Dendritic cell treated with granulocyte-macrophage colony-stimulating factor and Interleukin-4, amounts not matched to agents 40 ng/mL and 50 ng/mL, for 4 days (primary cell): ENCODE measurements at regions not wholly inside any gene's neighbourhood (a gene's known extent, or its start where the extent isn't known, plus 50 kb on each side); places are given as distances from the start of the nearest gene placed in this dataset.

ENCODE experiments used
- H3K27ac Mint-ChIP-seq: one replicate; pipeline ENCODE4 v1.8.0; 2022; ENCODE audit warnings: mild to moderate bottlenecking, mixed read lengths
- H3K27me3 Mint-ChIP-seq: one replicate; pipeline ENCODE4 v1.8.0; 2022; ENCODE audit warnings: mild to moderate bottlenecking, mixed read lengths
- H3K36me3 Mint-ChIP-seq: one replicate; pipeline ENCODE4 v1.8.0; 2022; ENCODE audit warnings: low read depth, mixed read lengths
- H3K4me1 Mint-ChIP-seq: one replicate; pipeline ENCODE4 v1.8.0; 2022; ENCODE audit warnings: low read depth, mixed read lengths
- H3K4me3 Mint-ChIP-seq: one replicate; pipeline ENCODE4 v1.8.0; 2022; ENCODE audit warnings: mild to moderate bottlenecking, moderate library complexity, mixed read lengths
- H3K9me3 Mint-ChIP-seq: one replicate; pipeline ENCODE4 v1.8.0; 2022; ENCODE audit warnings: mixed read lengths
- intact Hi-C: fragments of 100-400 bp; cut with micrococcal nuclease; formaldehyde crosslinking; loops from one replicate; pipeline ENCODE4 v1.15.0; 2022

DNA sequence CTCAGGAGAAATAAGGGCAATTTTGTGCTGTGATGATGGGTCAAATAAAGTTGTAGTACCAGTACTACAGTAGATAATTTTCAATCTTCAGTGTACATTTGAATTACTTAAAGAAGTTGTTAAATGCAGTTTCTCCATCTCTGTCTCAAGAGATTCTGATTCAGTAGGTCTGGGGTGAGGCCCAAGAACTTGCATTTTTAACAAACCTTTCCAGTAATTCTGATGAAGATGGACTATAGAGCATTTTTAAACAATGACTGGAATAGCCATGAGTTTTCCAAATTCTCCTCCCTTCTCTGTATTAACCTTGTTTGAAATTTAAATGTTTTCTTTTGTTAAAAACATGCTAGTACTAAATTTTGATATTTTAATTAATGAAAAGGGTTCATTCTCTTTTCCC is 127.0 kb upstream of the CD96 start:
- Mint-ChIP-seq H3K4me3 (no peak overlapping the region), H3K4me1 (no peaks in the 10 kb centered on the region), H3K36me3 (no peaks in the 10 kb centered on the region), H3K27me3 (no peaks in the 10 kb centered on the region), H3K27ac (no peak overlapping the region), H3K9me3 (peaks cover 15% of the 10 kb centered on the region)
- intact Hi-C loops: no loop called here

DNA sequence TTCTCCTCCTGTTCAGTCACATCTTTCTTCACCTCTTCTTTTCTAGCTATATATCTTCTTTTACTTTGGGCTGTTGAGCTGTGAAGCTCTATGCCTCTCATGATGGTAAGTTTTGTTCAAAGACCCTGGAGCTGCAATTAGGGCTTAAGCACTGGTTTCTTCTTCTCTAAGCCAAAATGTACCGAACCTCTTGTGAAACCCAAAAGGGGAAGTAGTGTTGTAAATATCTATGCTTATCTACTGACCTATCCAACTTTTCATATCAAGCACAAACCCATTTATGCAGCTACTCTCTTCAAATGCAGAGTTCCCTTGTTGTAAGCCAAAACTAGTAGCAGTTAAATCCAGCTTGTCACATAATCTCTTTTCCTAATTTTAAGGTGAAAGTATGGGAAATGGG is 123.6 kb upstream of the CD96 start:
- no peaks in the 10 kb centered on the region for H3K4me1 Mint-ChIP-seq
- no peak overlapping the region for H3K27ac Mint-ChIP-seq
- H3K4me3 Mint-ChIP-seq: no peak overlapping the region
- intact Hi-C loops: no loop called here
- no peaks in the 10 kb centered on the region for H3K36me3 Mint-ChIP-seq
- H3K9me3 Mint-ChIP-seq: peaks cover 2% of the 10 kb centered on the region
- H3K27me3 Mint-ChIP-seq: no peaks in the 10 kb centered on the region

DNA sequence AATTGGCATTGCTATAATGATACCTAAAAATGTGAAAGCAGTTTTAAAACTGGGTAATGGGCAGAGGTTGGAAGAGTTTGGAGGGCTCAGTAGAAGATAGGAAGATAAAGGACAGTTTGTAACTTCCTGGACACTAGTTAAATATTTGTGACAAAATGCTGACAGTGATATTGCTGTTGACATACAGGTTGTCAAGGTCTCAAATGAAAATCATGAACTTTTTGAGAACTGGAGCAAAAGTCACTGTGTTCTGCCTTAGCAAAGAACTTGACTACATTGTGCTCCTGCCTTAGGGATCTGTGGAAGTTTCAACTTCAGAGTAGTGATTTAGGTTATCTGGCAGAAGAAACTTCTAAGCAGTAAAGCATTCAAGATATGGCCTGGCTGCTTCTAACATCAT is 113.7 kb upstream of the CD96 start:
- intact Hi-C loops: no loop called here
- no peak overlapping the region for H3K4me3 Mint-ChIP-seq
- H3K4me1 Mint-ChIP-seq: no peaks in the 10 kb centered on the region
- peaks cover 23% of the 10 kb centered on the region for H3K9me3 Mint-ChIP-seq
- H3K36me3 Mint-ChIP-seq: no peaks in the 10 kb centered on the region
- no peak overlapping the region for H3K27ac Mint-ChIP-seq
- no peaks in the 10 kb centered on the region for H3K27me3 Mint-ChIP-seq

DNA sequence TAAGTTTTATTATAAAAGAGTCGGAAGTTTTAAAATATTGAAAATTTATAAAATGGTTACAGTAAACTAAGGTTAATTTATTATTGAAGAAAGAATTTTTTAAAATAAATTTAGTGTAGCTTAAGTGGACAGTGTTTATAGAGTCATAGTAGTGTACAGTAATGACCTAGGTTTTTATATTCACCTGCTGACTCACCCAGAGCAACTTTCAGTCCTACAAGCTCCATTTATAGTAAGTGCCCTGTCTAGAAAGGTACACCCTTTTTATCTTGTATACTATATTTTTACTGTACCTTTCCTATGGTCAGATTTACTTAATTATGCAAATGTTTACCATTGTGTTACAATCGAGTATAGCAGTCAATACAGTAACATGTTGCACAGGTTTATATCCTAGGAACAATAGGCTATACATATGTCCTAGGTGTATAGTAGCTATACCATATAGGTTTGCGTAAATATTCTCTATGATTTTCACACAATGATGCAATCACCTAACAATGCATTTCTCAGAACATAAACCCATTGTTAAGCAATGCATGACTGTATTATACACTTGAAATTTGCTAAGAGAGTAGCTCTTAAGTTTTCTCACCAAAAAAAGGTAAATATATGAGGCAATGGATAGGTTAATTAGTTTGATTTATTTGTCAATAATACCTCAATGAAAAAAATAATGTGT is 106.9 kb upstream of the CD96 start:
- no peak overlapping the region for H3K4me3 Mint-ChIP-seq
- no peaks in the 10 kb centered on the region for H3K27me3 Mint-ChIP-seq
- no peak overlapping the region for H3K27ac Mint-ChIP-seq
- intact Hi-C loops: no loop called here
- no peaks in the 10 kb centered on the region for H3K4me1 Mint-ChIP-seq
- no peaks in the 10 kb centered on the region for H3K36me3 Mint-ChIP-seq
- H3K9me3 Mint-ChIP-seq: peaks cover 8% of the 10 kb centered on the region

DNA sequence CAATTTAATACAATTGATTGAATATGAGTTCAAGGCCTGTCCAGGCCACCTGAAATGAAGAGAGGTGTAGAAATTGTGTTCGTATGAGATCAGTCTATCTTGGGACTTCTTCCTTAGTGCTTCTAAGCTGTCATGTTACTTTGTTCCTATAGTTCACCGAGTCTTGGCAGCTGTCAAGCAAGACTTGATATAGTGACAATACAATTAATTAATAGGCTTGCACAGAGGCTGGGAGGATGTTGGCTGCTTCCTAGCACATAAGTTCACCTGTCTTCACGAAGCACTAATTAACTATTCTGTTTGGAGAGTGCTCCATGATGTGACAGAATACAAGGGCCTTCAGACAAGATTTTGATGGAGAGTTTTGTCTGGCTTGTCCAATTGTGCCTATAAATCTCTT is 103.7 kb upstream of the CD96 start:
- H3K27me3 Mint-ChIP-seq: no peaks in the 10 kb centered on the region
- no peak overlapping the region for H3K4me3 Mint-ChIP-seq
- no peaks in the 10 kb centered on the region for H3K4me1 Mint-ChIP-seq
- peaks cover 14% of the 10 kb centered on the region for H3K9me3 Mint-ChIP-seq
- intact Hi-C loops: no loop called here
- H3K27ac Mint-ChIP-seq: no peak overlapping the region
- no peaks in the 10 kb centered on the region for H3K36me3 Mint-ChIP-seq

DNA sequence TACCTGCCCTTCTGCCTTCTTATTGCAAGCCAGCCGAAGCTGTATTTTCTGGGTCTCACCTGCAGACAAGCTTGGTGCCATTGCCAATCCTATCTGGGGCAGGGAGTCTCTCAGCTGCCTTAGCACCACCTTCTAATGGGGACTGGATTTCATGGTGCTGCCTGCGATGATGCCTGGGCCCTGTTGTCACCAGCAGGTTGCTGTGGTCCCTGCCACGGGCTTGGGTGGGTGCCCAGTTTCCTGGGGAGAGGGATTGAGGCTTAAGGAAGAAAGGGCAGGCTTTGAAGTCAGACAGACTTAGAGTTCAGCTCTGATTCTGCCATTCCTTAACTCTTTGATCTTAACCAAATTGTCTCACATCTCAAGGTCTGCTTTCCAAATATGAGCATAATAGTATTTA is 87.4 kb upstream of the CD96 start:
- Mint-ChIP-seq H3K4me3 (no peak overlapping the region), H3K27ac (no peak overlapping the region), H3K36me3 (no peaks in the 10 kb centered on the region)

DNA sequence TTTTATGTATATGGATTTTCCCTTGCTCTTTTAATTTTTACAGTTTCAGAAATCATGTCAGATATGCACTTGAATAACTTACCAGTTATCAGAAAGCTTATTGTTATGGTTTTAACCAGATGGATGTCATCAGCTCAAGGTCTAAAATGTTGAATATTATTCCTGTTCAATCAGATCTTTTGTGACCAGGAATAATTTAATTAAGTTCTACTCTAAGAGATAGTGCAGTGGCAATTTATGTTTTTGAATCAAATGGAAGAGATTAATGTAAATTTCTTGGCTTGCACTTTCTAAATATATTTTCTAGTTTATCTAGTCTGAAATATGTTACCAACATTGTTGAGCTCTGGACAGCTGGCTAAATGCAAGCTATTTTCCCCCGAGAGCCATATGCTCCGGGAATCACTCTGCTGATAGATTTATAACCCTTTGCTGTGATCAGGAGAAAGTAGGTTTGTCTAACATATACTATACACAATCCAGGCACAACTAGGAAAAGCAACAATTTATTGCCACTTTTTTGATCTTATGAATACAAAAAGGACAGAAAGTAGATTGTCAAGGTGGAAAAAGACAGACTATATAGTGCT is 76.8 kb upstream of the CD96 start:
- Mint-ChIP-seq H3K27me3 (no peaks in the 10 kb centered on the region), H3K27ac (no peak overlapping the region), H3K9me3 (peaks cover 5% of the 10 kb centered on the region), H3K36me3 (no peaks in the 10 kb centered on the region), H3K4me3 (no peak overlapping the region), H3K4me1 (no peaks in the 10 kb centered on the region)
- intact Hi-C loops: no loop called here

More for the DNA sequence above, 87.4 kb upstream of the CD96 start:
- no peaks in the 10 kb centered on the region for H3K4me1 Mint-ChIP-seq
- intact Hi-C loops: no loop called here
- no peaks in the 10 kb centered on the region for H3K27me3 Mint-ChIP-seq
- peaks cover 4% of the 10 kb centered on the region for H3K9me3 Mint-ChIP-seq

DNA sequence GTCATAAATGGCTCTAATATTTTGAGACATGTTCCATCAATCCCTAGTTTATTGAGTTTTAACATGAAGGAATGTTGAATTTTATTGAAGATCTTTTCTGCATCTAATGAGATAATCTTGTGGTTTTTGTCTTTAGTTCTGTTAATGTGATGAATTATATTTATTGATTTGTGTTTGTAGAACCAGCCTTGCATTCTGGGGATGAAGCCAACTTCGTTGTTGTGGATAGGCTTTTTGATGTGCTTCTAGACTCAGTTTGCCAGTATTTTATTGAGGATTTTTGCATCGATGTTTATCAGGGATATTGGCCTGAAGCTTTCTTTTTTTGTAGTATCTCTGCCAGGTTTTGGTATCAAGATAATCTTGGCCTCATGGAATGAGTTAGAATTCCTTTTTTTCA is 72.0 kb upstream of the CD96 start:
- H3K4me3 Mint-ChIP-seq: no peak overlapping the region
- peaks cover 31% of the 10 kb centered on the region for H3K9me3 Mint-ChIP-seq
- no peaks in the 10 kb centered on the region for H3K27me3 Mint-ChIP-seq
- no peak overlapping the region for H3K27ac Mint-ChIP-seq
- no peaks in the 10 kb centered on the region for H3K4me1 Mint-ChIP-seq
- no peaks in the 10 kb centered on the region for H3K36me3 Mint-ChIP-seq
- intact Hi-C loops: no loop called here

DNA sequence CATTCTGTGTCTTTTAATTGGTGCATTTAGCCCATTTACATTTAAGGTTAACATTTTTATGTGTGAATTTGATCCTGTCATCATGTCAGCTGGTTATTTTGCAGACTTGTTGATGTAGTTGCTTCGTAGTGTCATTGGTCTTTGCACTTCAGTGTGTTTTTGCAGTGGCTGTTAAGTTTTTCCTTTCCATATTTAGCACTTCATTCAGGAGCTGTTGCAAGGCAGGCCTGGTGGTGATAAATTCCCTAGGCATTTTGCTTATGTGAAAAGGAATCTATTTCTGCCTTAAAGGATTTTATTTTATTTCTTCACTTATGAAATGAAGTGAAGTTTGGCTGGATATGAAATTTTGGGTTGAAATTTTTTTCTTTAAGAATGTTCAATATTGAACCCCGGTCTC is 70.2 kb upstream of the CD96 start:
- peaks cover 31% of the 10 kb centered on the region for H3K9me3 Mint-ChIP-seq
- H3K27ac Mint-ChIP-seq: no peak overlapping the region
- H3K4me3 Mint-ChIP-seq: no peak overlapping the region
- intact Hi-C loops: no loop called here
- no peaks in the 10 kb centered on the region for H3K27me3 Mint-ChIP-seq
- H3K4me1 Mint-ChIP-seq: no peaks in the 10 kb centered on the region
- H3K36me3 Mint-ChIP-seq: no peaks in the 10 kb centered on the region

DNA sequence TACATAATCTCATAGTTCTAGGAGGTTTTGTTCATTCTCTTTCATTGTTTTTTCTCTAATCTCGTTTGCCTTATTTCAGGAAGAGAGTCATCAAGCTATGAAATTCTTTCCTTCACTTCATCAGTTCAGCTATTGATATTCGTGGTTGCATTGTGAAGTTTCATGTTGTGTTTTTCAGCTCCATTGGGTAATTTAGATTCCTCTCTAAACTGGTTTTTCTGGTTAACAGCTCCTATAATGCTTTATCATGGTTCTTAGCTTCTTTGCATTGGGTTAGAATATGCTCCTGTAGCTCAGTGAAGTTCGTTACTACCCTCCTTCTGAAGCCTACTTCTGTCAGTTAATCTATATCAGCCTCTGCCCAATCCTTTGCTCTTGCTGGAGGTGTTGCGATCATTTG is 69.4 kb upstream of the CD96 start:
- no peak overlapping the region for H3K27ac Mint-ChIP-seq
- intact Hi-C loops: no loop called here
- H3K4me1 Mint-ChIP-seq: no peaks in the 10 kb centered on the region
- H3K27me3 Mint-ChIP-seq: no peaks in the 10 kb centered on the region
- no peak overlapping the region for H3K4me3 Mint-ChIP-seq
- H3K9me3 Mint-ChIP-seq: peaks cover 31% of the 10 kb centered on the region
- no peaks in the 10 kb centered on the region for H3K36me3 Mint-ChIP-seq

DNA sequence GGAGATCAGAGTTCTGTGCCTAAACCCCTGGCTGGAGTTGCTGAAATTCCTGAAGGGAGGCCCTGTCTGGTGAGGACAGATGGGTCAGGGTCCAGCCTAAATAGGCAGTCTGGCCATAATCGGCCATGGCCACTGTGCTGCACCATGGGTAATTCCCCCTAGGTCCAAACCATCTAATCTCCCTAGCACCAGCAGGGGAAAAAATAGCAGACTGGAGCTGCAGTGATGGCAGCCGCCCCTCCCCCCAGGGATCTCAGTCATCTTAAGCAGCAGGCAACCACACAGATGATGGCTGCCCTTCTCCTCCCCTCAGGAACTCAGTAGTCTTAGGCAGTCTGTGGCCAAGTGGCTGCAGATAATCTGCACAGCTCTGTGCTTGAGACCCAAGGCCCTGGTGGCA is 68.4 kb upstream of the CD96 start:
- Mint-ChIP-seq H3K27ac (no peak overlapping the region), H3K4me1 (no peaks in the 10 kb centered on the region)
- intact Hi-C loops: no loop called here

DNA sequence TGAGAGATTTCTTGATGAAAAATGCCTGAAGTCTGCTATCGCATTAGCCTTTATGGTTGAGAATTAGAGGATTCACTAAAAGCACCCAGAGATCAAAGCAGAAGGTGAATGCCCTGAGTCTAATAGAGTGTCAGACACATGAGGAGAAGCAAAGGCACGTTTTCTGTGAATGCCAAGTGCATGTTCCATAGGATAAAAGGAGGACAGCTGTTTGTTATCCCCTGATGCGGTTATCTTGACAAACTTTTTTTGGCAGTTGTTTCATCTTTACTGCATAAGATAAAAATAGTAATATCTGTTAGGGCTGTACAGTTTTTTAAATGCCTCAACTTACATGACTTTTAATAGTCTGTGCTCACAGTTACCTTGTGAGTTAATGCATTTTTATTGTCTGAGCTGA is 65.3 kb upstream of the CD96 start:
- H3K4me1 Mint-ChIP-seq: no peaks in the 10 kb centered on the region
- no peaks in the 10 kb centered on the region for H3K36me3 Mint-ChIP-seq
- H3K9me3 Mint-ChIP-seq: peaks cover 38% of the 10 kb centered on the region
- intact Hi-C loops: no loop called here
- H3K4me3 Mint-ChIP-seq: no peak overlapping the region
- H3K27me3 Mint-ChIP-seq: no peaks in the 10 kb centered on the region
- H3K27ac Mint-ChIP-seq: no peak overlapping the region

More for the DNA sequence above, 68.4 kb upstream of the CD96 start:
- Mint-ChIP-seq H3K36me3 (no peaks in the 10 kb centered on the region), H3K27me3 (no peaks in the 10 kb centered on the region), H3K9me3 (peaks cover 33% of the 10 kb centered on the region), H3K4me3 (no peak overlapping the region)

DNA sequence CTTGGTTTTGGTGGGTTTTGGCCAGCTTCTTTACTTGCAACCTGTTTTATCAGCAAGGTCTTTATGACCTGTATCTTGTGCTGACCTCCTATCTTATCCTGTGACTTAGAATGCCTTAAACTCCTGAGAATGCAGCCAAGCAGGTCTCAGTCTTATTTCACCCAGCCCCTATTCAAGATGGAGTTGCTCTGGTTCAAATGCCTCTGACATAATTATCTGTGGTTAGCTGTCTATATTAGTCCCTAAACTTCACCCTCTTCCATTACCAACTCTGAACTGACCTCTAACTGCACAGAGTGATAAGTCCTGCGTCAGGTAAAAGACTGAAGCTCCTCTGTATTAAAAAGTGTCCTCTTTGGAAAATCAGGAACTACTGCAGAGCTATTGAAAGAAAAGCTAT is 61.9 kb upstream of the CD96 start:
- no peaks in the 10 kb centered on the region for H3K27me3 Mint-ChIP-seq
- no peak overlapping the region for H3K4me3 Mint-ChIP-seq
- no peaks in the 10 kb centered on the region for H3K4me1 Mint-ChIP-seq
- H3K9me3 Mint-ChIP-seq: peaks cover 41% of the 10 kb centered on the region
- no peaks in the 10 kb centered on the region for H3K36me3 Mint-ChIP-seq
- no peak overlapping the region for H3K27ac Mint-ChIP-seq
- intact Hi-C loops: no loop called here

DNA sequence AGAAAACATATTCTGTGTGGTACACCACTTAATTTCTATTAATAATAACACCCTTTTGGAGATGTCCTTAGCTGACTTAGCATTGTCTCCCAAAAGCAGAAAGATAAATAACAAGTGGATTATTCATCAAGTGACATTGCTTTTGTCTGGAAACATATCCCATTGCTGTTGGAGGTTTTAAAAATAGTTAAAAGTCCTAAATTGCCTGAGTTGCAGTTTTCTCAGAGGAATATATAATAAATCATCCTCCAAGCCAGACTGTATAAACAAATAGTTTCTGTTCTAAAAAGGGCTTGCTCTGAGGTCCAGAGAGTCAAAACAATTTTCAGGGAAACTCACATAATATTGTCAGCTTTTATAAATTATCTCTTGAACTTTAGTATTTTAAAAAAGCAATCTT is 60.4 kb upstream of the CD96 start:
- H3K27me3 Mint-ChIP-seq: no peaks in the 10 kb centered on the region
- no peaks in the 10 kb centered on the region for H3K4me1 Mint-ChIP-seq
- H3K9me3 Mint-ChIP-seq: peaks cover 47% of the 10 kb centered on the region
- intact Hi-C loops: no loop called here
- no peak overlapping the region for H3K4me3 Mint-ChIP-seq
- H3K36me3 Mint-ChIP-seq: no peaks in the 10 kb centered on the region
- no peak overlapping the region for H3K27ac Mint-ChIP-seq

DNA sequence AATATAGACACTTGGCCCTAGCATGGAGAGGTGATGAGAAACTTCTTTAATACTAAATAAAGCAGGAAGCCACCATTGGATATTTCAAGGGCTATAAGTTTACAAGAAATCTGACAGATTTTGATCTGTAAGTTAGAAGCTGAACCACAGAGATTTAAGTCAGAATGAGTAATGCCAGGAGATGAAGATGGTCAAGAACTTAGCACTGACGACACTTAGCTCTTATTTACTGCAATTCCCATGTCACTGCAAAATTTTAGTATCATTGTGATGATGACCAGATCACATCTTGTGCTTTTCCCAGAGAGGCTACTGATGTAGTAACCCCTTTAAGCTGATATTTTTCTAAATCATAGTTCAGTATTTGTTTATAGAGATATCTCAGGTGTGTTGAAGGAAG is 59.4 kb upstream of the CD96 start:
- Mint-ChIP-seq H3K27me3 (no peaks in the 10 kb centered on the region), H3K4me3 (no peak overlapping the region), H3K36me3 (no peaks in the 10 kb centered on the region), H3K27ac (no peak overlapping the region), H3K4me1 (no peaks in the 10 kb centered on the region), H3K9me3 (peaks cover 57% of the 10 kb centered on the region)
- intact Hi-C loops: no loop called here
